GM18858 (cell line): ENCODE measurements at regions not wholly inside any gene's neighbourhood (a gene's known extent, or its start where the extent isn't known, plus 50 kb on each side); places are given as distances from the start of the nearest gene placed in this dataset.

ENCODE experiments used
- ATAC-seq: cut with Tn5 transposase; IDR thresholded peaks from one replicate; pipeline ENCODE4 v1.9.1; 2021; ENCODE audit not compliant: unreplicated experiment

DNA sequence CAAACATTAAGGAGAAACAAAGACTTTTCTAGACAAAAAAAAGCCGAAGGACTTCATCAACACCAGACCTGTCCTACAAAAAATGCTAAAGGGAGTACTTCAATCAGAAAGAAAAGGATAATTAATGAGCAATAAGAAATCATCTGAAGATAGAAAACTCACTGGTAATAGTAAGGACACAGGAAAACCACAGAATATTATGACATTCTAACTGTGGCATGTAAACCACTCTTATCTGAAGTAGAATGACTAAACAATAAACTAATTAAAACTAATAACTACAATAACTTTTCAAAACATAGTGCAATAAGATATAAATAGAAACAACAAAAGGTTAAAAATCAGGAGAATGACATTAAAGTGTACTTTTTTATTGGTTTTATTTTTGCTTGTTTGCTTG is 584.5 kb upstream of the CCDC54 start:
- ATAC-seq, result no peak

DNA sequence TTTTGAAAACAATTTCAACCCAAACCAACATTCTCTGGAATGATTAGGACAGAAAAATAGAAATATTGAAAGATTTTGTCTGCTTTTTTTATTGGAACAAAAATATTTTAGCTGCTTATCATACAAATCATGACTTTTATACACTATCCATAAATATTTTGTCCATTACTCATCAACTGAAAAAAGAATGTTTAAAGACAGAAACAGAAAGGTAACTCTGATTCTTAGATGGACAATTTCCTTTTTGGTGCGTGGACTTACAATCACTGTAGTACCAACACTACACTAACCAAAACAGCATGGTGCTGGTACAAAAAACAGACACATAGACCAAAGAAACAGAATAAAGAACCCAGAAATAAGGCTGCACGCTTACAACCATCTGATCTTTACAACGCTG is 582.8 kb upstream of the CCDC54 start:
- no peak for ATAC-seq

DNA sequence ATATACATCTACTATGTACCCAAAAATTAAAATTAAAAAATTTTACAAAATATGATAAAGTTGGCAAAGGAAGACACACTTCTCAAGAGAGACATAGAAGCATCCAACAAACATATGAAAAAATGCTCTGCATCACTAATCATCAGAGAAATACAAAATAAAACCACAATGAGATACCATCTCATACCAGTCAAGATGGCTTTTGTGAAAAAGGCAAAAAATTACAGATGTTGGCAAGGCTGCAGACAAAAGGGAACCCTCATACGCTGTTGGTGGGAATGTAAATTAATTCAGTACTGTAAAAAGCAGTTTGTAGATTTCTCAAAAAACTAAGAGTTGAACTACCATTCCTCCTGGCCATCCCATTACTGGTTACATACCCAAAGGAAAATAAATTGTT is 581.7 kb upstream of the CCDC54 start:
- ATAC-seq, result no peak

DNA sequence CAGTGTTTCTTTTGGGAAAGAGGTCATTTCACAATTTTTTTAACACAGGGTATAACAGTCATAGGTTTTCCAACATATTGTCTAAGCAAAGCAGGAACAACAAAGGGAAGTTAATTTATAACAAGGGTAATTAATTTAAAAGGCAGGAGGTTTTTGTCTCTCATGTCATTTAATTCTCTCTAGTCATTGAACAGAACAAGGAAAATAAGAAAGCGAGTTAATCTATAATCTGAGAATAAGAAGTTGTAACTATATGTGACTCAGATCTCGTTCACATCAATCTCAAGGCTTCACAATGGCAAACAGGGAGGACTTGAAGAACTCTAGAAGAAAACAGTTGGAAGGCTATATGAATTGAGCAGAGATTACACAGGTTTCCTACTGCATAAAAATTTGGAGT is 579.8 kb upstream of the CCDC54 start:
- ATAC-seq, result no peak

DNA sequence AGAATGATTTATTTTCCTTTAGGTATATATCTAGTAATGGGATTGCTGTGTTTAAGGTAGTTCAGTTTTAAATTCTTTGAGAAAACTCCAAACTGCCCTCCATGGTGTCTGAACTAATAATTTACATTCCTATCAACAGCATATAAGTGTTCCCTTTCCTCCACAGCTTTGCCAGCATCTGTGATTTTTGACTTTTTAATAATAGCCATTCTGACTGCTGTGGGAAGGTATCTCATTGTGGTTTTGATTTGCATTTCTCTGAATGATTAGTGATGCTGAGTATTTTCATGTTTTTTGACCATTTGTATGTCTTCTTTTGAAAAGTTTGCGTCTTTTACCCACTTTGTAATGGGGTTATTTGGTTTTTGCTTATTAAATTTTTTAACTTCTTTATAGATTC is 571.6 kb upstream of the CCDC54 start:
- ATAC-seq, result no peak

DNA sequence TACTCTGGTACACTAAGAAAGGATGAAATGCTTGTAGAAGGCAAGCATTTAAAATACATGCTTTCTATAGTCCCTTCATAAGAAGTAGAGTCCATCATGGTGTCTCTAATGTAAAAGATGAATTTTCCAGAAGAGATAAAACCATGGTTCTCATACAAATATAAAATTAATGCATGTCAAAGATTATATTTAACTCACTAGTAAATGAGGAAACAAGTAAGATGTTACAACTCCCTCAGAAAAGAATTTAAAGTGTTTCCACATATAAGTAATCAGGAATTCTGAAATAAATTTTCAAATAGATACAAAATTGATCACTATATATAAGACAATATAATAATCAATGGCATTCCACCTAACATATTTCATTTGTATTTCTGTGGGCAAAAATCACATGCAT is 570.3 kb upstream of the CCDC54 start:
- ATAC-seq, result no peak

DNA sequence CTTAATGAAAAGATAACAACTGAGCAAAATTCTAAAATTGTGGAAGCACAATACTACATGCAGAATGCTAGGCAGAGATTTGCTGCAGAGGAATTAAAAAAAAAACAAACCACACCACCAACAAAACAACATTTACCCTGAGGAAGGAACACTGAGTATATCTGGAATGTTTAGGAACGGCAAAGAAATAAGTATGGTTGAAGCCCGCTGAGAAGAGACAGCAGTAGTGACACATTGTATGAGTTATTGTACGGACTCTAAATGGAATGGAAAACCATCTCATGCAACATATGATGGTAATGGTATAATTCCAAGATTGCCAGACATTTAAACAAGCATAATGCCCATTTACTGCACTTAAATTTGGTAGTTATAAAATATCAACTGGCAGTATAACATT is 568.2 kb upstream of the CCDC54 start:
- ATAC-seq, result no peak

DNA sequence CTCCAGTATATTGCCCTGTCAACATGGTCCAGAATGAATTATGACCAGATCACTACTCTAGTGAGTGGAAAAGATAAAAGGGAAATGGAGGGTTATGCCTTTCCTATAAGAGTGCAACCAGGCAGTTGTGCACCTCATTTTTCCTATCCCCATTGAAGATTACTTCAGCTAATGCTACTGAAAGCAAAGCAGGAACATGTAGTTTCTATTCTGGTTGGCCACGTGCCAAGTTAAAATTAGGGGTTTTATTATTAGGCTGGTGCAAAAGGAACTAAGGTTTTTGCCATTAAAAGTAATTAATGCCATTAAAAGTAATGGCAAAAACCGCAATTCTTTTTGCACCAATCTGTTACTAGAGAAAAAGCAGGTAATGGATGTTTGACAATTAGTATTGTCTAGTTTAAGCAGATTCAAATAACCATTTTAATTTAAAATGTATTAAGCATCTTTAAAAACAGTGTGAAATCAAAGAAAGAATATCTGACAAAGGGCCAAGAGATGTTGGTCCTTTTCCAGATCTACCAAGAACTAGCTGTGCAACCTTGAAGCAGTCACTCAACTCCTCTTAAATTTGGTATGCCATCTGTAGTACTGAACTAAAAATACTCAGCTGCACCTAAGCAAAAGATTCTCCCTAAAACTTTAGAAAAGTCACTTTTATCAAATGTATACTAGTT is 567.5 kb upstream of the CCDC54 start:
- no peak for ATAC-seq

DNA sequence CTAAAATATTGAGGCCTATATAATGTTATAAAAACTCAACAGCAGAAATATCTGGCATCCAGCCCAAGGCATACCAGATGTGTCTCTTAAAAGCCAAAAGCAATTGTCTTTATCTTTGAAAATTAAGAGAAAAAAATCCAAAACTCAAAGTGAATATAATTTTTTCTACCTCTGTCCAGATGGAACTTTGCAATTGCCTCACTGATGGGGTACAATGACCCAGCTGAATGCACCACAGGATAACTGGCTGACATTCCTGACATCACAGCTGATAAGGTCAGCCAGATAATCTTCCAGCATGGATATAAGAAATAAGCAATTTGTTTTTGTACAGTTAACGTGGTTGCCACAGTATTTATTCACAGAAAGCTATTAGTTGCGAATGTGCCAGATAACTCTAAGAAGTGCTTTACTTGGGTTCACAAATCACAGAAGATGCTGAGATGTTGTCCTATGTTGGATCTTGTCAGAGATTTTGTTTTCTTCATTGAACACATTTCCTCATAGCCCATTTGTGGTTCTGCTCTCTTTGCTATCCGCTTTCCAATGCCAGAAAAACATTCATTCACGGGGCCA is 566.9 kb upstream of the CCDC54 start:
- no peak for ATAC-seq

DNA sequence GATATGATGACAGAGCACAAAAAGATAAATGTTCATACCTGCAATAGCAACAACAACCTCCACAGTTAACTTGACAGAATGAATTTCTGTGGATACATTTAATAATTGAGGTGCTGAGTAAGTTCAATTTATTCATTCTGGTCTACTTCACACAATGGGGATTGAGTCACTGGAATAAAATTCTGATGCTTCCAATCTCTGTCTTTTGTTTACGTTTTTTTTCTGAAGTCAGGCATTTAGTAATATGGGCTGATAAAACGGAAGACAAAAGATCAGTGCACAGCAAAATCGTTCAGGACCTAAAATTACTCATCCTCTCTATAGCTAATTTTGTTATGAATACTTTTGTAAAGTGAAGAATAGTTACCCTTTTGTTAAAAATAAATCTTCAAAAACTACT is 565.9 kb upstream of the CCDC54 start:
- ATAC-seq, result no peak

DNA sequence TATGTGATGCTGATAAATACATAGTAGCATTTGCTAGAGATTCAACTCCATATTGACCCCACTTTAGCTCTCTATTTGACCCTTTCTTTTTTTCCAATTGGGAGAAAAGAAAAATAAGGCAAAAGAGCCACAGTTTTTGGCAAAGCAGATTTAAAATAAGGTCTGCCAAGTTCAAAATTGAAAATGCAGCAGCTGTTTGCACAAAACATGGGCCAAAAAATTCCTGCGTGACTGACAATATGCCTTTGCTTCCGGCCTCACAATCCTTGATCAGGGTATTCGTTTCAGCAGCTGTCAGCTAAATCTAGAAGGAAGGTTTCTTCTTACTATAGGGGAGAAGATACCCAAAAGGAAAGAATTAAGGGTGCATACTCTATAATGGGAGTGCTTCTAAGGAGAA is 563.5 kb upstream of the CCDC54 start:
- ATAC-seq, result no peak

DNA sequence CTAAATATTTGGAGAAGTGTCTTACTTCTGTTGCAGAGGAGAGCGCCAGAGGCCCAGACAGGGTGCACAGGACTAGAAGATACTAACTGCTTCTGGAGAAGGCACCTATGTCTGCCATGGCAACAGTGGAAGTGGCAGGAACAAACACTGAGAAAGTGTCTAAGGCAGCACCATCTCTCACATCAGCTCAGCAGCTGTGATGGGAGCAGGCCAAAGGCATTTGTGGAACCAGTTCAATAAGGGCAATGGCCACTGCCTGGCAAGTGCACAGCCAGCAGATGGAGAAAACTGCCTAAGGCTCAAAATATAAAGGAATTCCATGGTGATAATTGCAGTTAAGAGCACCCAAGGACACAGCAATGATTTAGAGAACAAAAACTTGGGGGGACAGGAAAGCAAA is 563.0 kb upstream of the CCDC54 start:
- no peak for ATAC-seq

DNA sequence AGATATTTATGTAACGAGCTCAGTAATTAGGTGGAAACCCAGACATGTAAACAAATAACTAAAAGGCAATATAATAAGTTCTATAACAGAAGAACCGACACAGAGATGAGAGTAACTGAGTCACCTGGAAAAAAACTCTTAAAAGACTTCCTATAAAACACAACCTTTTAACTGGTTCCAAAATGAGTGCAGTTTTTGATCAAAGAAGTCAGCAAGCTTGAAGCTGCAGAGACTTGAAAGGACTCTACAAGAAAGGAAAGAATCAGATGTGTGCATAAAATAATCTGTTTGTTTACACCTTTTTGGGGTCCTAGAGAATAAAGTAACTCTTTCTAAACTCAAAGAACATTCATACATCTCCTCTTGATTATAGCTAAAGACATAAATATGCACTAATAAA is 560.4 kb upstream of the CCDC54 start:
- no peak for ATAC-seq

DNA sequence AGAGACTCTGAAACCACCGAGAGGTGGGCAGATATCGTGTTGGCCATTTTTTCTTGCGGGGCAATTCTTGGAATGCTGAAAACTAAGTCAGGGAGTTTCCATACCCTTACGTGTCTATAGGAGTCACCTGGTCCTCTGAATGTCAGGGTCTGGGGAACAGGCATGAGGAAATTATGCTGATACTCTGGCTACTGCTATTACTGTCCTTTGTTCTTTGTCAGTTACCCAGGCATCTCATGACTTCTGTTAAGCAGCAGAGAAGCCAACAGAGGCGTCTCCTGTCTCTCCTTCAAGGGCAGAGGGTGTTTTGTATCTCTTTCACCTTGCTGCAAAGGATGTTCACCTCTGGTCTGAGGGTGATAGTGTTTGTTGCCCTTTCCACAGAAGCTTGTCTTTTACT is 559.5 kb upstream of the CCDC54 start:
- ATAC-seq, result no peak

DNA sequence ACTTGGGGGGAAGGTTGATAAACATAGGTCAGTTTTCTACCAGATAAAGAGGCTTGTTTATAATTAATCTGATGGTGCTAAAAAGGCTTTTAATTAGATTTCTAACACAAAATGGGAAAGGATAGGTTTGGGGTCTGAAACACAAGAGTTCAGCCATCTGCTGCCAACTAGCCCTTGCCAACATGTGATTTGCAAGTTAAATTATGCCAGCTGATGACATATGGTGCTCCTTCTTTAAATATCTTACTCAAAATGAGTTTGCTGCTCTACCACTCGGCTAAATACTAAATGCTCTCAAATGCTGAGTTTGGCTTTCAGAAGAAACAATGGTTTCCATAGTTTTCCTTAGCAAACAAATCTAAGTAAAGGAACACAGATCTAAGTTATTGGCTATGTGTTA is 557.8 kb upstream of the CCDC54 start:
- no peak for ATAC-seq

DNA sequence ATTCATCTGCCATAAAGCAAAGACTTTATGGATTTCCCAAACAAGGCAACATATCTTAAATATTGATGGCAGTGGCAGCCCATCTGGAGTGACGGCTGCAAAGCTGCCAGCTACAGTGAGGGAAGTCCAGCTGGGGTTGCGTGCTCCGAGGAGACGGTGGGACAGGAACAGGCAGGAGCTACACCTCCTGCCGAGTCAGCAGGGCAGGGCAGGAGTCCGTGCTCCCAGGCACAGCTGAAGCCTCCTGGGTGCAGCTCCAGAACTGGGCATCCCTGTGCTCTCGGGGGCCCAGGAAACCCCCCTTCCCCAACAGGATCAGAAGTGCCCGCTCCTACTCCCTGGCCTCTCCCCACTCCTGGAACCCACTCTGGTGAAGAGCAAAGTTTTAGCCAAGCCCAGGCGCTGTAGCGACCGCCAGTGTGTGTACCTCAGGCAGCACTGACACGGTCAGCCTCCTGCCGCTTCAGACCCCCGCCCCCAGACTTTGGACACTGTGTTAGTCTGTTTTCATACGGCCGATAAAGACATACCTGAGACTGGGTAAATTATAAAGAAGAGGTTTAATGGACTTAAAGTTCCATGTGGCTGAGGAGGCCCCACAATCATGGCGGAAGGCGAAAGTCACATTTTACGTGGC is 556.4 kb upstream of the CCDC54 start:
- no peak for ATAC-seq

DNA sequence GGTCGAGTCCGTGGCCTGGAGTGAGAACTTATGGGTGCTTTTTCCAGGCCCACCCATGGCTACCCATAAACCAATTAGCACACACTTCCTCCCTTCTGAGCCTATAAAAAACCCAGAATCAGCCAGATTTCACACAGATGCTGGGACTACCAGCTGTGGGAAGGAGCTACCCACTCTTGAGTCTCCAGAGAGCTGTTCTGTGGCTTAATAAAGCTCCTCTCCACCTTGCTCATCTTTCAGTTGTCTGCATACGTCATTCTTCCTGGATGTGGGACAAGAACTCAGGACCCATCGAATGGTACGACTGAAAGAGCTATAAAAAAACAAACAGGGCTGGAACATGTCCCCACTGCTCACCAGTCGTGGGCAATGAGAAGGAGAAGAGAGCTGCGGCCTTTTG is 555.4 kb upstream of the CCDC54 start:
- no peak for ATAC-seq

DNA sequence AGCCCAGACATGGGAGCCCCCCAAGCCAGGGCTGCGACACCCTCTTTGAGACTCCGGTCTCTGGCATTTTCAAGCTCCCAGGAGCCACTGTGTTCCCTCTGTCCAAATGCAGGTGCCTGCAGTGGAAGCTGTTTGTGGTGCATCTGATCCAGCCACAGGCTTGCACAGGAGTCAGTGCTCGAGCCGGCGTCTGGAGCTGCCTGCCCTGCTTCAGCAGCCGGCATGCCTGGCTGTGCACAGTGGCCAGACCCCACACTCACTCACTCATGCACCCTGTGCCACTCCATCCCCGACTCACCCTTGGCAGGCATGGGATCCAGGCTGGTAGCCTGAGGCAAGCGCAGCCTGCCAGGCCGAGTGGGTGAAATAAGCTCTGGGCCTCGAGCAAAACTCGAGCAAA is 555.0 kb upstream of the CCDC54 start:
- ATAC-seq, result no peak

DNA sequence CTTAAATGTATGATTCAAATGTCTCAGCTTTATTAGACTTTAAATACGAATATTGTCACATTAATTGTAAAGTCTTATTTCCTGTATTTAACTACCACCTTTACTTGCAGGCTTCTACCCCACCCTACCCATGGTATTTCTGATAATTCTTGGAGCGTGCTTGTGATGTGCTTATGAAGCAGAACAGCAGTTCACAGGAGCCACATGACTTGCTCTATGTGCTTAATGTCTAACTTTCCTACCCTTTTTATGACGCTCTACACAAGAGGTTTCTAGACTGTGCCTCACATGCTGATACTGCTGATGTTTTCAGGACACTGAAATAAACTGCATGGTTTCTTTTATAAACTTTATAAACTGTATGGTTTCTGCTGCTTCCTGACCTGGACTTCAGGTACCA is 553.5 kb upstream of the CCDC54 start:
- ATAC-seq, result no peak

DNA sequence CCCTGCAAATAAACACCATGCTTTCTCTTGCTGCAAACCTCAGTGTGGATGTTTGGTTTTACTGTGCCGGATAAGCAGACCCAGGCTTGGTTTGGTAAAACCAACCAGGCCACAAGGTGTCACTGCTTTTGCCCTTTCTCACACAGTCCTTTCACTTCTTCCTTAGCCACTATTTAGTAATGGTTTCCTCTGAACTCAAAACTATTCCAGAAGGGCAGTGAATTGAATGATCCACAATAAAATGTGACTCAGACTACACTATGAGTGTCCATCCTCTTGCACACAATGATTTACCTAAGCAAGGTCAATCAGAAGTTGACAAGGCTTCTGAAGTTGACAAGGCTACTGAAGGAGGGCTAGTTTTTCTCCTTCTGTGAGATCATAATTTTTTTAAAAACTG is 552.4 kb upstream of the CCDC54 start:
- no peak for ATAC-seq

DNA sequence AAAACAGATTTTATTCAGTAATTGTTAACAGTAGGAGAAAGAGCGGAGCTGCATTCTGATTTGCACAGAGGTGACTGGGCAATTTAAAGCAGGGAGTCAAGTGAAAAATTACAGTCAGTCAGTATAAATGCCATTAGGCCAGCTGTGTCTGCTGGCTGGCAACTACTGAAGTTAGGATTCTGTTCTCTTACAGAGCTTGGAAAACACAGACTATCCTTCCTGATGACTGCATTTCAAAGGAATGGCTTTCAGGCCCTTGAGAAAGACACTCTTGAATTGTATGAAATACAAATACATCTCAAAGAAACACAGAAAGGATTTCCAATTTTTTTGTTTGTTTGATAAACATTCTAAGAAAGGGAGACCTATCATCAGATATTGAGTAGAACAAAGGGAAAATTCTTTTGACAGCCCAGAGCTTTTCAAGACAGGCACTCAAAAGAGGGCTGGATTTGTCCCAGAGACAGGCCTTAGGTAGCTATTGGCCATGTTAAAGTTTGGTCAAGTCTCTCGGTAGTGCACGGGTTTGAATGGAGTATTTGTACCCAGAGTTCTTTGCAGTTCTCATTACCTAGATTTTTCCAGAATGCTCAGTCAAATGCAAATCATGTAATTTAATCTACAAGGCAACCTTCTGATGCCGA is 551.2 kb upstream of the CCDC54 start:
- no peak for ATAC-seq

DNA sequence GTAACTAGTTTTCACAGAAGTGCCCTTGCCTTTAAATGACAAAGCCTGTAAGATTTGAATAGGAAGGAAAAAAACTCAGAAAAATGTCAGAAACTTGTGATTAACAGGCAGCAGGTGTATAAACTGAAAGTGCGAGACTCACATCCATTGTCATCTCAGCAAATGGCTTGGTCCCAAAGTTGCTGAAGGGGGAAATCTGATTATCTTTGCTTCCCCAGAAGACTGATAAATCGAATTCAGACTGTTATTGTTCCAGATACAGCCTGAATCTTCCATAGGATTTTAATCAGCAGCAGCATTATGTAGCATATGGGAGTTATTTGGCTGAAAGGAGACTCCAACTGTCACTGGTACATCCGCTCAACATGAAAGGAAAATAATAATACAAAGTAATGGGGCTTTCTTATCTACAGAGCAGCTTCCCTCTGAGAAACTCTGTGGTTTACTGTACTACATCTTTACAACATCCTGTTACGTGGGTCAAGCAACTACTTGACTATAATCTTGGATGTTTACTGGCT is 550.4 kb upstream of the CCDC54 start:
- peak; percentile 47 for ATAC-seq
